NCI-H2196 (cell line): ENCODE measurements at regions not wholly inside any gene's neighbourhood (a gene's known extent, or its start where the extent isn't known, plus 50 kb on each side); places are given as distances from the start of the nearest gene placed in this dataset.
"Not testable (repeated sequence)": the region's sequence is repeated elsewhere in the genome, so short reads cannot be mapped to it uniquely, and the experiment has no call there.

ENCODE experiments used
- DNase-seq: peaks from one replicate; lab custom pipeline; 2025; ENCODE audit not compliant: unreplicated experiment; lab: John Stamatoyannopoulos, UW

GRCh38 chr20:53676987-53677386 lies 83.3 kb upstream of the ZNF217 start:
- no peak for DNase-seq

- no peak for DNase-seq
Observed at GRCh38 chr20:53676519-53676822, 82.8 kb upstream of the ZNF217 start.

- no peak for DNase-seq
Observed at GRCh38 chr20:53672484-53673129, 79.0 kb upstream of the ZNF217 start.

- no peak for DNase-seq
Observed at GRCh38 chr20:53671370-53671769, 77.7 kb upstream of the ZNF217 start.

- not testable (repeated sequence) for DNase-seq
Observed at GRCh38 chr20:53669517-53670313, 76.1 kb upstream of the ZNF217 start.

- no peak for DNase-seq
Observed at GRCh38 chr20:53668992-53669391, 75.4 kb upstream of the ZNF217 start.

- DNase-seq, result no peak
Observed at GRCh38 chr20:53666144-53666543, 72.5 kb upstream of the ZNF217 start.

- no peak for DNase-seq
Observed at GRCh38 chr20:53664121-53664520, 70.5 kb upstream of the ZNF217 start.

GRCh38 chr20:53663521-53663920 lies 69.9 kb upstream of the ZNF217 start:
- not testable (repeated sequence) for DNase-seq

- DNase-seq, result no peak
Observed at GRCh38 chr20:53662595-53662994, 69.0 kb upstream of the ZNF217 start.

- DNase-seq, result no peak
Observed at GRCh38 chr20:53660947-53661381, 67.3 kb upstream of the ZNF217 start.

GRCh38 chr20:53660078-53660909 lies 66.7 kb upstream of the ZNF217 start:
- no peak for DNase-seq

GRCh38 chr20:53658973-53659372 lies 65.3 kb upstream of the ZNF217 start:
- DNase-seq, result no peak

- DNase-seq, result no peak
Observed at GRCh38 chr20:53658322-53658721, 64.7 kb upstream of the ZNF217 start.

GRCh38 chr20:53657732-53658131 lies 64.1 kb upstream of the ZNF217 start:
- no peak for DNase-seq

GRCh38 chr20:53657279-53657678 lies 63.6 kb upstream of the ZNF217 start:
- no peak for DNase-seq

- no peak for DNase-seq
Observed at GRCh38 chr20:53656293-53657202, 62.9 kb upstream of the ZNF217 start.

- DNase-seq, result no peak
Observed at GRCh38 chr20:53655625-53656292, 62.1 kb upstream of the ZNF217 start.

- DNase-seq, result no peak
Observed at GRCh38 chr20:53654932-53655624, 61.4 kb upstream of the ZNF217 start.

GRCh38 chr20:53654521-53654920 lies 60.9 kb upstream of the ZNF217 start:
- not testable (repeated sequence) for DNase-seq
